Stimulated activated CD8-positive, alpha-beta memory T cell treated with anti-CD3 and anti-CD28 coated beads, Interleukin-12 subunit alpha, Interleukin-12 subunit beta, amount 100 ng/mL, for 24 hours (primary cell): ENCODE measurements at regions not wholly inside any gene's neighbourhood (a gene's known extent, or its start where the extent isn't known, plus 50 kb on each side); places are given as distances from the start of the nearest gene placed in this dataset.

Experiments used
- DNase-seq: peaks from one replicate; pipeline ENCODE4 v3.0.0-alpha.2; 2020; ENCODE audit errors: extremely low read depth

DNA sequence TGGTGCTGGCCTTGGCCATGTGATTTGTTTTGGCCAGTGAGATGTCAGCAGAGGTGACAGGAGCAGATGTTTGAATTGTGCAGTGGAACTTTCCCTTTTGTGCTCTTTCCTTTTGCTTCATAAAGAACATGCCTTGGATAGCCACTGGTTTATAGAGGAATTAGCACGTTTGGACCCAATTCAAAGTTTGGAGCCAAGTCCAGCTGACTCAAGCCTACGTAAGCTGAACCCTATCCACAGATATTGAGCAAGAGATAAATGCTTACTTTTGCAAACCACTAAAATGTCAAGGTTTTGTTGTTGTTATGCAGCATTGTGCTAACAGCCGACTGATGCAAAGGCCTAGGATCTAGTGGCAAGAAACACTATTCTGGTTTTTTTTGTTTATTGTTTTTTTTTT, 230.9 kb upstream of the CITED2 start:
- DNase-seq, result no peak

DNA sequence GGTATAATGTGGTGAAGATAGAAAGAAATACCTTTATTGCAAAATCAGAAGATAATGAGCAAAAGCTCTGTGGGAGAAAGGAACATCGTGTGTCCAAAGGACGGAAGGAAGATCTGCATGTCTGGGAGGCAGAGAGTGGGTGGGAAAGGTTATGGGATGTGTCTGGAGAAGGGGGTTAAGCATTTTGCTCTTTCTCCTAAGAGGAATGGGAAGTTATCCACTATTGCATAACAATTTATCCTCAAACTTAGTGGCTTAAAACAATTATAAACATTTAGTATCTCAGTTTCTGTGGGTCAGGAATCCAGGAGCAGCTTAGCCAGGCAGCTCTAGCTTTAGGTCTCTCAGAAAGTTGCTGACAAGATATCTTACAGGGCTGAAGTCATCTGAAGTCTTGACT, 229.1 kb upstream of the CITED2 start:
- no peak for DNase-seq

DNA sequence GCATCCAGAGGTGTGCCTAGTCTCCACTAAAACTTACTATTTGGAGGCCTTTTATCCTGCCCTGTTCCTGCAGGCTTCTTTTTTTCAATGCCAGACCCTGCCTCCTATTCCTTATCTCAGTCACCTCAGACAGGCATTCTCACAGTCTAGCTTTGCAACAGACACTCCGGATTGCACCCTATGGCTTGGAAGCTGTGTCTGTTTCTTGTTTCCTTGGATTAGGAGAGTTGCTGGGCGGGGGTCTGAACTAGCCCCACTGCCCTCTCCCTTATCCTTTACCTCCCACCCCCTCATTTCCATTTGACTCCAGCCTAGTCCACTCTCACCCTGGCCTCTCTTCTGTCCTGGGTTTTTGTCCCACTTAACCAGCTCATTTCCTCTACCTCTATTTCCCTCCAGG, 228.1 kb upstream of the CITED2 start:
- DNase-seq, result no peak

DNA sequence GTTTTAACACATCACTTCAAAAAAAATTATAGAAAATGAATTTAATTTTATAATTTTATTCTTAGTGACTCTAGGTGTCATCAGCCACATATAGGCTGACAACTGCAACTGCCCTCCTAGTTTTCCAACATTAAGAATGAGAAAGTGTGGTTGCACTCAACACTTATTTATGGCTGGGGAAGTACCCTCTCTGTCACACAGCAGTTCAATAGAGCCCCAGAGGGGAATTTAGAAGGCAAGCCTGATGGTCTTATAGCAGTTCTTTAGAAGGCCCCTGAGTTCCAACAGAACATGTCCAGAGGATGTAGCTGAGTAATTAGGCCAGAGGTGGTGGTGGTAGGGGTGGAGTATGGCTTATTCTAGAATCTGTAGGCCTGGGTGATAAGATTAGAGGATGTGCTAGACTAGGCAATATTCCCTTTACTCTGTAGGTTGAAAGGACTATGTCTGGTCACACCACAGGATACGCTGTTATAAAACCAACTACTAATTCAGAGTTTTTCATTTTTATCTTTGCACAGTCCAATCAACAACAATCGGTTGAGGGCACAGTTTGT, 226.5 kb upstream of the CITED2 start:
- DNase-seq, result no peak

DNA sequence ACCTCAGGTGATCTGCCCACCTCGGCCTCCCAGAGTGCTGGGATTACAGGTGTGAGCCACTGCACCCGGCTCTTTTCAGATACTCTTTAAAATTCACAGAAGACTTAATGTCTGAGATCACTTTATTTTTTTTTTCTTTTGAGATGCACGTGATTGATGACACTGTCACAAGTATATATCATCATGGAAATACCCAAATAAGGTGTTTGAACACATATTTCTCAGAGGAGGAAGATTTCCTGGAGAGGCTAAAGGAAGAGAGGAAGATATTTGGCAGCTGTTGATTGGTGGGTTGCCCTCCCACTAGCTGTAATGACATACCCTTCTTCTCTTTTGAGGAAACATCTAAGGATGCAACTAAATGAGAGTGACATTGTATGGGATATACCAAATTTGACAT, 225.9 kb upstream of the CITED2 start:
- no peak for DNase-seq

DNA sequence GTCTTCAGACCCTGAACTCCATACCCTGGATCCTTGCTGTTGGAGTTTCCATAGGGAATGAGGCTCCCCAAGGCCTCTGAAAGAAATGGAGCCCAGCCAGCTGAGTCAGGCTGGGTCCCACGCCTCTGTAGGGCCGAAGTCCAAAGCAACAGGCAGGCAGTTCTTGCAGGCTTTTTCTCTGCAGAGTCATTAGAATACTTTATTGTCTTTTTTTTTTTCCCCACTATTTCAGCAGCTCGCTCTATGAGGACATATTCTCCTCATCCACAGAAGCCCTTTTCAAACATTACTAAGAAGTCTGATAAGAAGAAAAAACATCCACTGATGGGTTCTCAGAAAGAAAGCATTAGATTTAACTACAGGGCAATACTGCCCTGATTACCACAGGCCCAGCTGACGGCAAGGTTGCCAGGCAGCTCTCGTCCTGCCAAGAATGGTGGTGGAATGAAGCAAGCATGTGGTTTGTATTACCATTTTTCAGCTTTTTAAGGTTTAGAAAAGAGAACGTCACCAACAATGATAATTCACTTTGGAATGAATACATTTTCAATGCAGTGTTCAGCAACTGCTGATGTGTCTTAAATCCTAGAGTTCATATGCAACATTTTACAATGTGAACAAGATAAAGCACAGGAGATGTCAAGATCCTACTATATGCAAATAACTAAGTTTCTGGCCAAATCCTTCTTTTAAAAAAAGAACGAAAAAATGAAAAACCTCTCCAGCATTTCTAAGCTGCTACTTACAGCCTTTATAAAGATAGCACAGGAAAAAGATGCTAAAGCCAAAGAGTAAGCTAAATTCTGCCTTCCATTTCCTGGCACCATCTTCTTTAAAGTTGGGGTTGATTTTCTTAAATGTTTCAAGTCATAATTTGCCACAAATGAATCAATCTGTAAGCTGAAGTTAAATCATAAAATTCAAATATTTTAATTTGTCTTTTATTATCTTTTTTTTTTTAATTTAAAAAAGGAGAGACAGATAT, 223.6 kb upstream of the CITED2 start:
- DNase-seq, result no peak

DNA sequence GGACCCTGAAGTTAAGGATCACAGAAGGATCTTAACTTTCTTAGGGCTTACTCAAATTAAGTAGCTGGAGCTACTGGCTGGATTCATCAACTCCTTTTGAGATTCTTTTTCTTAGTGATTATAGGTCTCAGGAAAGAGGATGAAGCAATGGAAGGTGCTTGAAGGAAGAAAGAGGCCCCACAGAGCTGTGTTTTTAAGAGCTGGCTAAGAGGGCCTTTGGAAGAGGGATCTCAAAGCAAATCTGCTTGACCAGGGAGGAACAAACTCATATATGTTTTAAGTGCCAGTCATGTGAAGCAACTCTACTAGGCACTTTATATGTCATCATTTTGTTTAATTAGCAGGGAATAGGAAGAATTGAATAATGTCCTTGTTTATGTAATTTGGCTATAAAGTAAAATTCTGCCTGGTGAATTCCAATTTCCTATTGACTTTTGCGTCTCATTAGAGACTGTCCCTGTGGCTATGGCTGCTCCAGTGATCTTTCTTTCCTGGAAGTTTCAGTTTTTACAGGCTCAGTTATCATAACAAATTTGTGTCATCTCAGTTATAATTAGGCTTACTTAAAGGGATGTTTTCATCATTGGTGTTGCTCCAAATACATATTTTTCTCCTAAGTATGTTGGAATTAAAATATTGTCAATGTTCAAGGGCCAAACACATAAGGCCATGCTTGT, 222.8 kb upstream of the CITED2 start:
- no peak for DNase-seq

DNA sequence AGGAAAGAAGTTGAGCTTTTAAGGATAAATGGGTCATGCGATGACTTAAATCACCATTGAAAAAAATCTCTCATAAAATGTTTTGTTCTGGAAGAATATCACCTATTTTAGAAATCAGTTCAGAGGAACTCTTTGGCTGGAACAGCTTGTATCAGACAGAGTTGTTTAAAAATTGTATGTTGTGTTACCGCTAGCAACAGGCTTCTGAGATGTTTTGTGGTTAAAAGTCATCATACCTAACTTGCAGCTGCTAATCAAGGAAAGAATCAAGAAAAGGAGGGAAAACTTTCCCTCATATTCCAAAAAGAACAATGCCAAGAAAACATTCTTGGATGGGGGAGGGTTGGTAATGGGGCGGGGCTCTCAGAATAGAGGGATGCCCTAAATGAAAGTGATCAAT, 220.7 kb upstream of the CITED2 start:
- DNase-seq, result no peak

DNA sequence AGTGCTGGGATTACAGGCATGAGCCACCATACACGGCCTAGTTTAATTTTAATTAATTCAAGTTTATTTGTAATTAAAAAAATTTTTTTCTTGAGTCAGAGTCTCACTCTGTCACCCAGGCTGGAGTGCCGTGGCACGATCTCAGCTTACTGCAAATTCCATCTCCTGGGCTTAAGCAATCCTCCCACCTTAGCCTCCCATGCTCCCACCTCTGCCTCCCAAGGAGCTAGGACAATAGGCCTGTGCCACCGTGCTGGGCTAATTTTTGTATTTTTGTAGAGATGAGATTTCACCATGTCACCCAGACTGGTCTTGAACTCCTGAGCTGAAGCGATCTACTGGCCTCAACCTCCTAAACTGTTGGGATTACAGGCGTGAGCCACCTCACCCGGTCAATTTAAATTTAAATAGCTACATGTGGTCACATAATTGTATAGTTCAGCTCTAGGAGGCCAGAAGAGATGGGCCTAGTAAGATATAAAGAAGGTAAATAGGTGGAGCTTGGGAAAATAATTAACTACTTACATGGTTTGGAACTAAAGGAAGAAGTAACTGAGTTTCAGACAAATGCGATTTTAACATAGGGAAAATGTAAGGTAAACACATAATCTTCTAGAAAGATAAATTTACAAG, 220.0 kb upstream of the CITED2 start:
- DNase-seq, result no peak

DNA sequence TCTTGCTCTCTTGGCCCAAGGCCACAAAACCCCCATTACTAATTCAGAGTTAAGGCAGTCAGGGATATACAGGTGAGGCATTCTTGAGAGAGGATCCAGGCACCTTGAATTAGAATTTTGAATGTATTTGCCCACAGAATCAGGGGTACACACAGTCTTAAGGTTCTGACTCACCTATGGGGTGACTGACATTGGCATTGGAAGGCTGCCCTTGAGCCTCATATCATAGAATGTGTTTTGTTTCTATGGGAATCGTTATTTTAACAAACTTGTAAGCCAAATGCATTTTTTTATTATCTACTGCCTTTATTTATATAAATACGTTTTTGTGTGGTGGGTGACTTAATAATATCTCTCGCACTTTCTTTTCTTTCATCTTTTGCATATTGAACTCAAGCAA, 218.6 kb upstream of the CITED2 start:
- no peak for DNase-seq

DNA sequence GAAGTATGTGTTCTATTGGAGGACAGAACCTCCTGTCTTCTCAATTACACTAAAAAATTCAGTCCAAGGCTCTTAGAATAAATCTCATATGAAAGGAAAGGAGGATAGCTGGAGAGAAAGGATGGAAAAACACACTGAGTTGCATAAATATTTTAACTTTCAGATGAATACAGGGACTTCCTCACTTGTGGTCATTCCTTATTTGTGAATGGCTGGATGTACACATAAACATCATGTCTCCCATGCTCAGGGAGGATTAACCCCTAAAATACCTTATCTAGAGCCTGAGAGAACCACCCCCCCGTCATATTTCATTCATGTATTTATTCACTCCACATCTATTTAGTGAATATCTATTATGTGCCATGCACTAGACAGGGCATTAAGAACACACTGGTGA, 217.6 kb upstream of the CITED2 start:
- no peak for DNase-seq

DNA sequence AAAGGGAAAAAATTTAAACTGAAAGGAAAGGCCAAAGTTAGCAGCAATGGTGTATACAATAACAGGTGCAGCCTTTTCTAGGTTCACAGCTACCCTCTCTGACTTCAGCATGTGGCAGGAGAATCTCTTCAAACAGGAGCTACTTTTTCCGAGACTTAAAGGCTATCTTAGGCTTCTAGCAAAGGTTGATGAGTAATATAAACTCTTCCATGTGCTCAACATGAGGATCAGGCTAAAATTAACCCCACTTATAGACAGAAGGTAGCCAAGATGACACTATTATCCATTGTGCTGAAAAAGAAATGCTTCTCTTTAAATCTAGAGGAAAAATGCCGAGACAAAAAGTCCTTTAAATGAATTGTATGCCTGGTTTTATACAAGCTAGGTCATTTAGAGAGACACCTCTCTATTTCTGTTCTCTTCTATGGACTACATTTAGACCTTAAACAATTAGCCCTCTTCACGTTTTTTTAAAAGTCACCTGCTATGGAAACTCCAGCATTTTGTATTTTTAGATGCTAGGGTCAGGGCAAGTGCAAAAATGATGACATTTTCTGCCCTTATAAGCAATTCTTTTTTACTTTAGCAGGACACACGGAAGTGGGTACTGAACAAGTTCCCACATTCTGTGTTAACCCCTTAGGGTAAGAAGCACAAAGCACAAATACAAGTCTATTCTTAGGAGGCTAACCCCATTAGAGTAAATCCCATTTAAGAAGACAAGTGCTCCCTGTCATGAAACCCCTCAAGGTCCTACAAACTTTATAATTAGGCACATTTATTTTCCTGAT, 216.8 kb upstream of the CITED2 start:
- no peak for DNase-seq

DNA sequence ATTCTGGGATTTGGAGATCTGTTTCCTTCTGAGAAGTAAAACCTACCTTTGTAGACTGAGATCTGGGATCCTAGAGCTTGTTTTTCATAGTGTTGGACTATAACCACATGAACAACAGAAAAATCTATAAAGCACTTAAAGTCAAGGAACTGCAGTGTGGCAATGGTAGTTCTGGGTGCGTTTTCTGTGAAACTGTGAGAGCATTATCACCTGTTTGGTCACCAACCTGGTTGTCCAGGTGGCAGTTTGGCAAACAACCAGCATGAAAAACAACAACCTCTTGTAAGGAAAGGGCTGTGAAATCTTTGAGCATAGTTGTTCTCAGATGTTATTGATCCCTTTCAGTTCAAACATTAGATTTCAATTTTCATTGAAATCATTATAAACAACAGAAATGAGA, 215.8 kb upstream of the CITED2 start:
- DNase-seq, result no peak

DNA sequence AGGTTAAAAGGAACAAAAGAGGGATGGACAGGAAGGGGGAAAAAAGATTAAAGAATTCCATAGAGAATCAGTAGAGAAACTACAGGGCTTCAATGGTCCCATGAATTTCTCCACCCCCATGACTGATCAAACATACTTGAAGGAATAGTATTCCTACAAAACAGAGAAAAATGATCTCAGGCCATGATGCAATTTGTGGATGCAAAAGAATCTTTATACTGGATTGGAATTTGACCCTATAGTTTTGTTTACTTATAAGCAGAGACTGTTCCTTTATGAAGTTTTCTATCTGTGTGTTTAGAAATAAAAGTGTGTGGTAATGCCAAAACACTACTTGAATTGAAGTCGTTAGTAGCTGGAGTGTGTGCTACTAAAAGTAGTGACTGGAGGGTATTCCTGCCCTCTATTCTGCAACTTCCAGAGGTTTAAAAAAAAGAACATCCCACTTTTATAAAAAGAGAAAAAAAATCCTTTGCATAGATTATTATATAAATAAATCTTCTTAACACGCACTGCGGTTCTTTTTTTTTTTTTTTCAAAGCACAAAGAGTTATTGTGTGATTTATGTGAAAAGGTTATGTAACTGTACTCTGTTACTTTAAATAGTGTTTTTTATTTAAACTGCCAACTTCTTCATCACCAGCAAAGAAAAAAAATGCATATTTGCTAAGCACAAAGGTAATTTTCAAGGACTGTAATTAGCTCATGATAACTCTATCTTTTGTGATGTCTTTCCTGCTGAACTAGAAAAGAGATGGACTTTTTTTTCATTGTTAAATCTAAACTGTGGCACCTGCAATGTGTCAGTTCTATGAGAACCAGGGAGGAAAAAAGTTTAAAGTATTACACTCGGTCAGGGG, 214.5 kb upstream of the CITED2 start:
- DNase-seq, result no peak

DNA sequence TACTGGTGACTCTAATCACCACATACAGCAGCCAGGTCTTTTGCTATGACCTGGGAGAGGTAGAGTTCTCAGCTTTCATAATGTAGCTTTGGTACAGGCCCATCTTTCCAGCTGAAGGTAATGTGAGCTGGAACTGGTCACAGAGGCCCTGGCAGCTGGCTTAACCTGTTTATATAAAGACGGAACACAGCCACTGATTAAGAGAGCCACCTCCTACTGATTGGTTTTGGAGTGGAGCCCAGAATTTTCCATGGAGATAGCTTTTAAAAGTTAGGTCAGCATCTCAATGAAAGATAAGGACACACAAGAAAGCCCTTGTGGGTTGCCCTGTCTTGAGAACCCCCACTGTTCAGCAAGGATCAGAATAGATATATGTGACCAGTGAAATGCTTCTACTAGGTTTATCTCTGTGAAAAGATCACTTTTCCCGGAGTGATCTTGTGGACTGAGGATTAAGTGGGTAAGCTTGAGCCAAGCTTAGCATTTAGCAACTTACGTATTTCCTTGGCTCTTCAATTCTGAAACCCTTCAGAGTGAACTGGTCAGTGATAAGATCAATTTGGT, 213.7 kb upstream of the CITED2 start:
- DNase-seq, result no peak

DNA sequence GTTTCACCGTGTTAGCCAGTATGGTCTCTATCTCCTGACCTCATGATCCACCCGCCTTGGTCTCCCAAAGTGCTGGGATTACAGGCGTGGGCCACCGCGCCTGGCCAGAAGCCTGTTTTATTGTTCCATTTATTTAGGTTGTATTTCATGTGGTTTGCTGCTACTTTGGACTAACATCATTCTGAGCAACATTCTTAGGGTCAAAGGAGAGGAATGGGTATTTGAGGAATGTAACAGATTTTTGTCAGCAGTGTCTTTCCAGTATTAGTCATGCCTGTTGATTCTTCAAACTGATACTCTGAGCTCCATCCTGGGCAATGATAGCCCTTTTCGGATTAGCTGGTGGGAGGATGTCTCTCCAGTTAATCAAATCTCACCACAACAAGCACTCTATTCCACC, 213.0 kb upstream of the CITED2 start:
- DNase-seq, result no peak

DNA sequence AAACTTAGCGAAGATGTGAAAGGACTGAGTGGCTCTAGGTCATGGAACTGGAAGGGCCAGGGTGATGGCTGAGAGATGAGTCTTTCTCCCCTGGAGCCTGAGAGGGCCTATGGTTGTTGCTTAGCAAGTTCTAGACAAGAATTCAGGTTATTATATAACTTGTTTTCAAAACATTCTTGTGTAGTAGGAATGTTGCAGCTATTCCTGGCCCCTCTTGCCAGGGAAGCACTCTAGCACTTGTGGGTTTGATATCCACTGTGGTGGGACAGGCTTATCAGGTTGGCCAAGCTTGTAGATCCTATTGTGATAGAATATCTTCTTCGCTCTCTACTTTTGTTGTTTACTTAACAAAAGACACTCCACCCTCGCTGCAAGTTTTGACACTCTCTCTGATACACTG, 211.8 kb upstream of the CITED2 start:
- no peak for DNase-seq

DNA sequence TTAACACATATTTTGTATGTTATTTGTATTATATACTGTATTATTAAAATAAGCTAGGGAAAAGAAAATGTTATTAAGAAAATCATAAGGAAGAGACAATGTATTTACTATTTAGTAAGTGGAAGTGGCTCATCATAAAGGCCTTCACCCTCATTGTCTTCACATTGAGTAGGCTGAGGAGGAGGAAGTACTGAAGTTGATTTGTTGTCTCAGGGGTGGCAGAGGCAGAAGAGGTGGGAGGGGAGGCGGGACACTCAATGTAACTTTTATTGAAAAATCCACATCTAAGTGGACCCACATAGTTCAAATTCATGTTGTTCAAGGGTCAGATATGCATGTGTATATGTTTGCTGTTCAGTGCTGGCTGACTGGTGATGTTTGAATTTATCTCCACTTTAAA, 210.2 kb upstream of the CITED2 start:
- DNase-seq, result no peak

DNA sequence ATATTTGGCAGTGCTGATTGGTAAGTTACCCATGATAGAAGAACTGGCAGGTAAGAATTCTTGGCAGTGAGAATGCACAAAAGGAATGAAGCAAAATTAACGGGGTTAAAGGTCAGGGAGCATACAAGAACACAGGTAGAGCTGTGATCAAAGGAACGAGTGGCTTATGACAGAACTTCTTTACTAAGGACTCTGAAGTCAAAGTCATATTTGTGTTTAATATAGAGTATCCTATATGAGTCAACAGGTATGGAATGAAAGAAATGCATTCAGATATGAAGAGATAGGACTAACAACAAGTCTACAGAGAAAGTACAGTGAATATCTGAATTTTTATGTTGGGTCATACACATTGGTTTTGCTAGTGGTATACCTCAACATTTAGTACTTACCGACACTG, 209.0 kb upstream of the CITED2 start:
- DNase-seq, result no peak

DNA sequence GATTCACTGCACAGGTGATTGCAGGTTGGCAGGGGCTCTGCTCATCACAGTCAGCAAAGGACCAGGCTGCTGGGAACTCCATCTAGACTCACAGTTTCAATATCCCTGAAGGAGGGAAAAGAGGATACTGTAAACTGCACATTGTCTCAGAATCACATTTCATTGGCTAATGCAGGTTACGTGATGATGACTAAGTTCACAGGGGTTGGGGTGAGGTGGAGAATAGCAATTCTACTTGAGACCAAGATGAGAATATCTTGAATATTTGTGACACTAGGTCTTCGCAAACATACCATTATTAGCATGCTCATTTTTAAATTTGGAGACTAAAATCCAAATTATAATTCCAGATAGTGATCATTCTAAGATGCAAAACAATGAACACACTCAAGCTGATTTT, 208.5 kb upstream of the CITED2 start:
- DNase-seq, result no peak
